Vagina (tissue), 2 donors: ENCODE measurements at regions not wholly inside any gene's neighbourhood (a gene's known extent, or its start where the extent isn't known, plus 50 kb on each side); places are given as distances from the start of the nearest gene placed in this dataset.

Experiments
- CTCF ChIP-seq, 3 experiments: fragments of 450-650 bp in 2 of 3; fragments of 200-600 bp in 1 of 3; sonication (generic) in 1 of 3; IDR thresholded peaks; one replicate each; pipeline ENCODE4 v1.5.1; 2017 to 2019; ENCODE audit warnings: antibody characterized with exemption in 3 of 3, mild to moderate bottlenecking in 2 of 3, moderate library complexity in 2 of 3
- POLR2A ChIP-seq, 2 donors: fragments of 450-650 bp; IDR thresholded peaks; one replicate each; pipeline ENCODE4 v1.6.1; 2017; ENCODE audit warnings: antibody characterized with exemption in 2 of 2, mild to moderate bottlenecking in 2 of 2, moderate library complexity in 2 of 2
- POLR2AphosphoS5 ChIP-seq, 2 donors: sonication (generic); formaldehyde crosslinking; IDR thresholded peaks; one replicate each; pipeline ENCODE4 v1.9.0; 2017; ENCODE audit warnings: antibody characterized with exemption in 2 of 2, mild to moderate bottlenecking in 2 of 2, low read depth in 1 of 2; ENCODE audit not compliant: insufficient read depth in 1 of 2

DNA sequence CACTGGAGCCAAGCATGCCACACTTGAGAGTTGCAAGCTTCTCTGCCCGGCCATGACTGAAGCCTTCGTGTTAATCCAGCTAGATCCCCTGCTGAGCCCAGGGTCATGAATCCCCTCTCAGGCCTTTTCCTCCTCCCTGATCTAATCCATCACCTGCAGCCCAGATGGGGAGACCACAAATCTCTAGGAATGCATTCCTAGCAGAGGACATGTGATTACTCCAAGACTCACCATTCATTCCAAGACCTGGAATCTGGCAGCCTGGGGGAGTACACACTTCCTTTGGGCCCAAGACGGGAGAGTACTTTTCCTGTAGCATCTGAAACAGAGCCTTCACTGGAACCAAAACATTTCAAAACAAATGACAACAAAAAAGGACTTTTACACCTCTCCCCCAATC lies 269.3 kb upstream of the NFIA start:
- TF ChIP-seq POLR2A (IDR thresholded peaks at IDR 0.05) (no peak), CTCF (IDR thresholded peaks at IDR 0.05) (no peak), POLR2AphosphoS5 (IDR thresholded peaks at IDR 0.05; ENCODE audit: insufficient read depth in 1 of 2, low read depth in 1 of 2) (no peak)
